OCI-LY7 (cell line): ENCODE measurements at regions not wholly inside any gene's neighbourhood (a gene's known extent, or its start where the extent isn't known, plus 50 kb on each side); places are given as distances from the start of the nearest gene placed in this dataset.

Experiments
- EZH2phosphoT487 ChIP-seq: fragments of 200-600 bp; sonication (generic); IDR thresholded peaks from 2 replicates; pipeline ENCODE4 v1.6.1; 2018; ENCODE audit warnings: low read depth, borderline replicate concordance, mild to moderate bottlenecking, mixed run types, antibody characterized with exemption, low read length, moderate library complexity, mixed read lengths
- TF ChIP-seq, protein P1 (sequence below): fragments of 200-600 bp; sonication (generic); conservative IDR thresholded peaks from 2 replicates; pipeline ENCODE4 v1.5.1; 2014; ENCODE audit warnings: mild to moderate bottlenecking, antibody characterized with exemption, low read length, moderate library complexity, mixed read lengths

DNA sequence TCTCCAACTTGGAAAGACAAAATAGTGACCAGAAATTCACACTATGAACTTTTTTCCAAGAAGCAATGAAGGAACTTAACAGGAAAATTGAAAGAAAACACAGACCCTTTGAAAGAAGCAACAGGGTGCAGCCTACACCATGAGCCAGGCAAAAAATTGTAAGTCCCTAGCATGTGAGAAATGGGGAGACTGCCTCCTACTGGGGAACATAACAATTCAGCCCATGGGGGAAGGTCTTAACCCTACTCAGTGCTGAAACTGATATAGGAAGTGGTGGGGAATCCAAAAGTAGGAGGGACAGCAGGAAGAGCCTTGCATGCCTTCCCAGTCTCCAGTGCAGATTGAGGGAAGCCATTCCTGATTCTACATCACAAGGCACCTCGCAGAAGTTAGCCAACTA is 235.1 kb upstream of the UFL1 start:
- TF ChIP-seq, protein P1, sequence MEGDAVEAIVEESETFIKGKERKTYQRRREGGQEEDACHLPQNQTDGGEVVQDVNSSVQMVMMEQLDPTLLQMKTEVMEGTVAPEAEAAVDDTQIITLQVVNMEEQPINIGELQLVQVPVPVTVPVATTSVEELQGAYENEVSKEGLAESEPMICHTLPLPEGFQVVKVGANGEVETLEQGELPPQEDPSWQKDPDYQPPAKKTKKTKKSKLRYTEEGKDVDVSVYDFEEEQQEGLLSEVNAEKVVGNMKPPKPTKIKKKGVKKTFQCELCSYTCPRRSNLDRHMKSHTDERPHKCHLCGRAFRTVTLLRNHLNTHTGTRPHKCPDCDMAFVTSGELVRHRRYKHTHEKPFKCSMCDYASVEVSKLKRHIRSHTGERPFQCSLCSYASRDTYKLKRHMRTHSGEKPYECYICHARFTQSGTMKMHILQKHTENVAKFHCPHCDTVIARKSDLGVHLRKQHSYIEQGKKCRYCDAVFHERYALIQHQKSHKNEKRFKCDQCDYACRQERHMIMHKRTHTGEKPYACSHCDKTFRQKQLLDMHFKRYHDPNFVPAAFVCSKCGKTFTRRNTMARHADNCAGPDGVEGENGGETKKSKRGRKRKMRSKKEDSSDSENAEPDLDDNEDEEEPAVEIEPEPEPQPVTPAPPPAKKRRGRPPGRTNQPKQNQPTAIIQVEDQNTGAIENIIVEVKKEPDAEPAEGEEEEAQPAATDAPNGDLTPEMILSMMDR: no peak
- TF ChIP-seq EZH2phosphoT487: no peak
